ENCODE measurements at regions not wholly inside any gene's neighbourhood (a gene's known extent, or its start where the extent isn't known, plus 50 kb on each side); places are given as distances from the start of the nearest gene placed in this dataset.

DNA sequence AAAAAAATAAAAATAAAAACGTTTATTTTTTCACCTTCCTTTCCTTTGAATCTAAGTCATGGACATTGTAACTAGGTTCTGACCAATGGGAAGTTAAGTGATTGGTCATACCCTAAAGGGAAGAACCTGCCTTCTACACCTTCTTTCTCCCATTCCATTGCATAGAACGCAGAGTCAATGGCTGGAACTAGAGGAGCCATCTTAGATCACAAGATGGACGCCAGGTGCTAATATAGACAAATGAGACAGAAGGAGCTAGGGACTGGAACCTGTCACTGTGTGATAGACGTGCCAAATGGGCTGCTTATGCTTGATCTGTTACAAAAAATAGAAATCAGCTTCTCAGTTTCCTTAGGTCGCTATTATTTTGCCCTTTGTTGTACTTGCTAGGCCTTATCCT, 606.6 kb downstream of the MED13L start:
- TF ChIP-seq, protein P1, sequence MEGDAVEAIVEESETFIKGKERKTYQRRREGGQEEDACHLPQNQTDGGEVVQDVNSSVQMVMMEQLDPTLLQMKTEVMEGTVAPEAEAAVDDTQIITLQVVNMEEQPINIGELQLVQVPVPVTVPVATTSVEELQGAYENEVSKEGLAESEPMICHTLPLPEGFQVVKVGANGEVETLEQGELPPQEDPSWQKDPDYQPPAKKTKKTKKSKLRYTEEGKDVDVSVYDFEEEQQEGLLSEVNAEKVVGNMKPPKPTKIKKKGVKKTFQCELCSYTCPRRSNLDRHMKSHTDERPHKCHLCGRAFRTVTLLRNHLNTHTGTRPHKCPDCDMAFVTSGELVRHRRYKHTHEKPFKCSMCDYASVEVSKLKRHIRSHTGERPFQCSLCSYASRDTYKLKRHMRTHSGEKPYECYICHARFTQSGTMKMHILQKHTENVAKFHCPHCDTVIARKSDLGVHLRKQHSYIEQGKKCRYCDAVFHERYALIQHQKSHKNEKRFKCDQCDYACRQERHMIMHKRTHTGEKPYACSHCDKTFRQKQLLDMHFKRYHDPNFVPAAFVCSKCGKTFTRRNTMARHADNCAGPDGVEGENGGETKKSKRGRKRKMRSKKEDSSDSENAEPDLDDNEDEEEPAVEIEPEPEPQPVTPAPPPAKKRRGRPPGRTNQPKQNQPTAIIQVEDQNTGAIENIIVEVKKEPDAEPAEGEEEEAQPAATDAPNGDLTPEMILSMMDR (IDR thresholded peaks at IDR 0.05) = no peak
- no peak for TF ChIP-seq POLR2A (IDR thresholded peaks at IDR 0.05)

Data from Peyer's patch (tissue), 4 donors.